CD4-positive, alpha-beta memory T cell (primary cell): ENCODE measurements at regions not wholly inside any gene's neighbourhood (a gene's known extent, or its start where the extent isn't known, plus 50 kb on each side); places are given as distances from the start of the nearest gene placed in this dataset.

Experiments
- CTCF ChIA-PET: fragments of 350-600 bp; sonication (Branson Sonifier 250); formaldehyde crosslinking; loops from one replicate; lab custom pipeline; 2021; ENCODE audit warnings: inconsistent platforms; ENCODE audit not compliant: partially characterized antibody; lab: Charles Lee
- POLR2A ChIA-PET: fragments of 350-600 bp; sonication (Branson Sonifier 250); formaldehyde crosslinking; loops from one replicate; lab custom pipeline; 2021; ENCODE audit not compliant: partially characterized antibody; lab: Charles Lee
- DNase-seq, 5 donors: peaks; one replicate each; pipeline versions ENCODE4 v3.0.0 to v3.0.0-alpha.2; 2020 to 2022; ENCODE audit warnings: mixed read lengths in 1 of 5
- H3K27ac ChIP-seq: one replicate; pipeline ENCODE4 v1.7.0; 2013; ENCODE audit warnings: low read depth, low read length
- H3K27me3 ChIP-seq: 2 replicates; pipeline ENCODE4 v1.7.0; 2013; ENCODE audit warnings: mild to moderate bottlenecking, low read length, moderate library complexity; ENCODE audit not compliant: insufficient read depth
- H3K36me3 ChIP-seq: 2 replicates; pipeline ENCODE4 v1.7.0; 2013; ENCODE audit warnings: mild to moderate bottlenecking, low read length, moderate library complexity; ENCODE audit not compliant: insufficient read depth
- H3K4me1 ChIP-seq: 2 replicates; pipeline ENCODE4 v1.7.0; 2013; ENCODE audit warnings: mild to moderate bottlenecking, low read length, moderate library complexity; ENCODE audit not compliant: insufficient read depth
- H3K4me3 ChIP-seq, 2 donors: one replicate each; pipeline ENCODE4 v1.7.0; 2013; ENCODE audit warnings: low read length in 2 of 2, mild to moderate bottlenecking in 1 of 2
- H3K9me3 ChIP-seq, 2 donors: one replicate each; pipeline ENCODE4 v1.7.0; 2013; ENCODE audit warnings: low read length in 2 of 2, control low read depth in 1 of 2; ENCODE audit not compliant: control insufficient read depth in 1 of 2
- H3K27ac Mint-ChIP-seq, 7 donors: one replicate each; pipeline ENCODE4 v1.8.0; 2020 to 2021; ENCODE audit warnings: mixed read lengths in 7 of 7, mild to moderate bottlenecking in 6 of 7, inconsistent platforms in 3 of 7, moderate library complexity in 3 of 7
- H3K27me3 Mint-ChIP-seq, 2 donors: one replicate each; pipeline ENCODE4 v1.8.0; 2020 to 2021; ENCODE audit warnings: mixed read lengths in 2 of 2
- H3K36me3 Mint-ChIP-seq, 2 donors: one replicate each; pipeline ENCODE4 v1.8.0; 2020 to 2021; ENCODE audit warnings: mixed read lengths in 2 of 2, inconsistent platforms in 1 of 2, mild to moderate bottlenecking in 1 of 2
- H3K4me1 Mint-ChIP-seq, 4 donors: one replicate each; pipeline ENCODE4 v1.8.0; 2020 to 2021; ENCODE audit warnings: mixed read lengths in 4 of 4, mild to moderate bottlenecking in 1 of 4
- H3K4me3 Mint-ChIP-seq, 8 donors: one replicate each; pipeline ENCODE4 v1.8.0; 2020 to 2021; ENCODE audit warnings: mixed read lengths in 8 of 8, mild to moderate bottlenecking in 7 of 8, moderate library complexity in 6 of 8, inconsistent platforms in 3 of 8
- H3K9me3 Mint-ChIP-seq, 8 donors: one replicate each; pipeline ENCODE4 v1.8.0; 2020 to 2021; ENCODE audit warnings: mixed read lengths in 8 of 8, mild to moderate bottlenecking in 5 of 8, inconsistent platforms in 3 of 8, moderate library complexity in 1 of 8
- intact Hi-C: fragments of 100-400 bp; cut with micrococcal nuclease; formaldehyde crosslinking; loops from one replicate; pipeline ENCODE4 v1.15.1; 2023

GRCh38 chr15:69606921-69607500 is 154.4 kb downstream of the RPLP1 start:
- Histone ChIP-seq H3K27ac (no peak overlapping the region), H3K4me3 (no peak overlapping the region), H3K9me3 (no peaks in the 10 kb centered on the region), H3K4me1 (no peaks in the 10 kb centered on the region), H3K27me3 (no peaks in the 10 kb centered on the region), H3K36me3 (no peaks in the 10 kb centered on the region)
- H3K4me1 Mint-ChIP-seq = peaks cover 7 to 13% (median 7%) of the 10 kb centered on the region in 4 donors
- DNase-seq = no peak
- no peak overlapping the region for H3K27ac Mint-ChIP-seq
- CTCF ChIA-PET = interaction anchor here (1.1 kb wide), 1 partner anchor 881 kb away, joined by 4 read pairs; no protein-coding TSS in a partner anchor
- no peaks in the 10 kb centered on the region for H3K9me3 Mint-ChIP-seq
- POLR2A ChIA-PET = no interaction called here
- H3K27me3 Mint-ChIP-seq = peaks cover 0 to 4% of the 10 kb centered on the region in 2 donors
- H3K36me3 Mint-ChIP-seq = no peaks in the 10 kb centered on the region
- intact Hi-C loops = no loop called here
- H3K4me3 Mint-ChIP-seq = no peak overlapping the region

GRCh38 chr15:69608661-69609060 is 156.0 kb downstream of the RPLP1 start:
- Mint-ChIP-seq H3K4me3 (no peak overlapping the region), H3K4me1 (peaks cover 7 to 13% (median 7%) of the 10 kb centered on the region in 4 donors), H3K9me3 (no peaks in the 10 kb centered on the region), H3K27ac (no peak overlapping the region), H3K27me3 (no peaks in the 10 kb centered on the region), H3K36me3 (no peaks in the 10 kb centered on the region)
- H3K4me3 ChIP-seq = no peak overlapping the region
- H3K36me3 ChIP-seq = no peaks in the 10 kb centered on the region
- no peaks in the 10 kb centered on the region for H3K9me3 ChIP-seq
- intact Hi-C loops = no loop called here
- H3K27ac ChIP-seq = no peak overlapping the region
- H3K27me3 ChIP-seq = no peaks in the 10 kb centered on the region
- no peak for DNase-seq
- H3K4me1 ChIP-seq = no peaks in the 10 kb centered on the region
- CTCF ChIA-PET = interaction anchor here (0.6 kb wide), 1 partner anchor 17 kb away, joined by 3 read pairs; no protein-coding TSS in a partner anchor
- POLR2A ChIA-PET = no interaction called here

- H3K4me3 ChIP-seq = no peak overlapping the region
- DNase-seq = no peak
- H3K9me3 ChIP-seq = no peaks in the 10 kb centered on the region
- H3K27ac ChIP-seq = no peak overlapping the region
- H3K27me3 Mint-ChIP-seq = no peaks in the 10 kb centered on the region
- CTCF ChIA-PET = interaction anchor here (0.6 kb wide), 1 partner anchor 17 kb away, joined by 3 read pairs; no protein-coding TSS in a partner anchor
- H3K36me3 ChIP-seq = no peaks in the 10 kb centered on the region
- H3K27ac Mint-ChIP-seq = no peak overlapping the region
- intact Hi-C loops = no loop called here
- no peaks in the 10 kb centered on the region for H3K27me3 ChIP-seq
- no peaks in the 10 kb centered on the region for H3K36me3 Mint-ChIP-seq
- no peaks in the 10 kb centered on the region for H3K4me1 ChIP-seq
- H3K4me3 Mint-ChIP-seq = no peak overlapping the region
- no peaks in the 10 kb centered on the region for H3K9me3 Mint-ChIP-seq
- POLR2A ChIA-PET = no interaction called here
- peaks cover 7 to 13% (median 7%) of the 10 kb centered on the region in 4 donors for H3K4me1 Mint-ChIP-seq
These were observed 156.6 kb downstream of the RPLP1 start for GRCh38 chr15:69609176-69609575.

GRCh38 chr15:69609776-69610175 is 157.2 kb downstream of the RPLP1 start:
- Mint-ChIP-seq H3K27ac (no peak overlapping the region), H3K9me3 (no peaks in the 10 kb centered on the region), H3K36me3 (no peaks in the 10 kb centered on the region), H3K4me1 (peaks cover 7 to 13% (median 7%) of the 10 kb centered on the region in 4 donors), H3K4me3 (no peak overlapping the region), H3K27me3 (no peaks in the 10 kb centered on the region)
- CTCF ChIA-PET = no interaction called here
- Histone ChIP-seq H3K4me1 (no peaks in the 10 kb centered on the region), H3K36me3 (no peaks in the 10 kb centered on the region), H3K4me3 (no peak overlapping the region), H3K27me3 (no peaks in the 10 kb centered on the region), H3K27ac (no peak overlapping the region), H3K9me3 (no peaks in the 10 kb centered on the region)
- POLR2A ChIA-PET = no interaction called here
- DNase-seq = no peak
- intact Hi-C loops = no loop called here

- ChIA-PET CTCF (no interaction called here), POLR2A (no interaction called here)
- Mint-ChIP-seq H3K27me3 (no peaks in the 10 kb centered on the region), H3K9me3 (no peaks in the 10 kb centered on the region), H3K4me1 (peaks cover 7 to 13% (median 7%) of the 10 kb centered on the region in 4 donors), H3K36me3 (no peaks in the 10 kb centered on the region), H3K4me3 (no peak overlapping the region), H3K27ac (no peak overlapping the region)
- no peaks in the 10 kb centered on the region for H3K27me3 ChIP-seq
- intact Hi-C loops = no loop called here
- no peak overlapping the region for H3K27ac ChIP-seq
- H3K36me3 ChIP-seq = no peaks in the 10 kb centered on the region
- DNase-seq = no peak
- no peaks in the 10 kb centered on the region for H3K4me1 ChIP-seq
- H3K4me3 ChIP-seq = no peak overlapping the region
- no peaks in the 10 kb centered on the region for H3K9me3 ChIP-seq
These were observed 157.7 kb downstream of the RPLP1 start for GRCh38 chr15:69610277-69610676.

GRCh38 chr15:69610858-69611257 is 158.2 kb downstream of the RPLP1 start:
- Mint-ChIP-seq H3K27me3 (no peaks in the 10 kb centered on the region), H3K36me3 (no peaks in the 10 kb centered on the region), H3K9me3 (no peaks in the 10 kb centered on the region), H3K27ac (no peak overlapping the region), H3K4me1 (peaks cover 5 to 11% (median 6%) of the 10 kb centered on the region in 4 donors), H3K4me3 (no peak overlapping the region)
- H3K36me3 ChIP-seq = no peaks in the 10 kb centered on the region
- H3K4me1 ChIP-seq = no peaks in the 10 kb centered on the region
- H3K4me3 ChIP-seq = no peak overlapping the region
- intact Hi-C loops = no loop called here
- DNase-seq = no peak
- H3K27me3 ChIP-seq = no peaks in the 10 kb centered on the region
- no peaks in the 10 kb centered on the region for H3K9me3 ChIP-seq
- POLR2A ChIA-PET = no interaction called here
- no peak overlapping the region for H3K27ac ChIP-seq
- CTCF ChIA-PET = no interaction called here

GRCh38 chr15:69612112-69612511 is 159.5 kb downstream of the RPLP1 start:
- H3K4me1 Mint-ChIP-seq = peaks cover 0 to 4% (median under 1%) of the 10 kb centered on the region in 4 donors
- Histone ChIP-seq H3K27ac (no peak overlapping the region), H3K4me3 (no peak overlapping the region), H3K36me3 (no peaks in the 10 kb centered on the region), H3K4me1 (no peaks in the 10 kb centered on the region), H3K9me3 (no peaks in the 10 kb centered on the region), H3K27me3 (no peaks in the 10 kb centered on the region)
- ChIA-PET POLR2A (no interaction called here), CTCF (no interaction called here)
- H3K9me3 Mint-ChIP-seq = no peaks in the 10 kb centered on the region
- H3K36me3 Mint-ChIP-seq = no peaks in the 10 kb centered on the region
- intact Hi-C loops = no loop called here
- H3K4me3 Mint-ChIP-seq = no peak overlapping the region
- no peak for DNase-seq
- H3K27ac Mint-ChIP-seq = peak overlapping the region in 1 of 7 donors; percentile 29
- no peaks in the 10 kb centered on the region for H3K27me3 Mint-ChIP-seq
